Mesothelial cell of epicardium (in vitro differentiated cells): ENCODE measurements at regions not wholly inside any gene's neighbourhood (a gene's known extent, or its start where the extent isn't known, plus 50 kb on each side); places are given as distances from the start of the nearest gene placed in this dataset.
"Not testable (repeated sequence)": the region's sequence is repeated elsewhere in the genome, so short reads cannot be mapped to it uniquely, and the experiment has no call there.

Source experiments
- DNase-seq, 2 experiments: peaks; one replicate each; pipeline ENCODE4 v3.0.0; 2021; ENCODE audit warnings: low spot score in 2 of 2; ENCODE audit not compliant: unreplicated experiment in 2 of 2
- H3K27ac Mint-ChIP-seq: 2 replicates; pipeline ENCODE4 v1.8.0; 2021; ENCODE audit warnings: mixed read lengths
- H3K27me3 Mint-ChIP-seq: 2 replicates; pipeline ENCODE4 v1.8.0; 2021; ENCODE audit warnings: low read depth, mixed read lengths
- H3K36me3 Mint-ChIP-seq: 2 replicates; pipeline ENCODE4 v1.8.0; 2021; ENCODE audit warnings: mixed read lengths
- H3K4me1 Mint-ChIP-seq: 2 replicates; pipeline ENCODE4 v1.8.0; 2021; ENCODE audit warnings: mixed read lengths
- H3K4me3 Mint-ChIP-seq: 2 replicates; pipeline ENCODE4 v1.8.0; 2021; ENCODE audit warnings: mild to moderate bottlenecking, moderate library complexity, mixed read lengths
- H3K9me3 Mint-ChIP-seq: 2 replicates; pipeline ENCODE4 v1.8.0; 2021; ENCODE audit warnings: mixed read lengths
- CTCF ChIP-seq: fragments of 200-600 bp; sonication (generic); IDR thresholded peaks from one replicate; pipeline ENCODE4 v1.5.0; 2021; ENCODE audit warnings: antibody characterized with exemption; ENCODE audit not compliant: unreplicated experiment

- H3K27ac Mint-ChIP-seq: peak overlapping the region; percentile 73
These were observed 89.5 kb upstream of the MAP3K1 start for GRCh38 chr5:56725711-56726411.

GRCh38 chr5:56724857-56725256 is 90.5 kb upstream of the MAP3K1 start:
- not testable (repeated sequence) for H3K27ac Mint-ChIP-seq, H3K4me3 Mint-ChIP-seq, DNase-seq, H3K27me3 Mint-ChIP-seq, H3K36me3 Mint-ChIP-seq, H3K9me3 Mint-ChIP-seq, H3K4me1 Mint-ChIP-seq

More at GRCh38 chr5:56725711-56726411, 89.5 kb upstream of the MAP3K1 start:
- Mint-ChIP-seq H3K4me1 (peaks cover 10% of the 10 kb centered on the region), H3K4me3 (no peak overlapping the region), H3K9me3 (peaks cover 6% of the 10 kb centered on the region), H3K36me3 (peaks cover under 1% of the 10 kb centered on the region), H3K27me3 (no peaks in the 10 kb centered on the region)
- no peak for TF ChIP-seq CTCF
- no peak for DNase-seq

GRCh38 chr5:56722317-56722716 is 93.0 kb upstream of the MAP3K1 start:
- Mint-ChIP-seq H3K36me3 (no peaks in the 10 kb centered on the region), H3K4me1 (peaks cover 16% of the 10 kb centered on the region), H3K27ac (no peak overlapping the region), H3K4me3 (no peak overlapping the region), H3K27me3 (no peaks in the 10 kb centered on the region), H3K9me3 (peaks cover 6% of the 10 kb centered on the region)
- TF ChIP-seq CTCF: no peak
- no peak for DNase-seq

GRCh38 chr5:56717253-56717987 is 97.9 kb upstream of the MAP3K1 start:
- no peak for TF ChIP-seq CTCF
- H3K9me3 Mint-ChIP-seq: no peaks in the 10 kb centered on the region
- no peak overlapping the region for H3K4me3 Mint-ChIP-seq
- peak overlapping the region; percentile 87 for H3K27ac Mint-ChIP-seq
- no peaks in the 10 kb centered on the region for H3K36me3 Mint-ChIP-seq
- DNase-seq: no peak
- H3K27me3 Mint-ChIP-seq: no peaks in the 10 kb centered on the region
- peaks cover 34% of the 10 kb centered on the region for H3K4me1 Mint-ChIP-seq

- peaks cover 6% of the 10 kb centered on the region for H3K9me3 Mint-ChIP-seq
- H3K4me3 Mint-ChIP-seq: no peak overlapping the region
- DNase-seq: no peak
- peak overlapping the region; percentile 37 for H3K27ac Mint-ChIP-seq
- no peaks in the 10 kb centered on the region for H3K27me3 Mint-ChIP-seq
- H3K4me1 Mint-ChIP-seq: peaks cover 34% of the 10 kb centered on the region
- TF ChIP-seq CTCF: no peak
- H3K36me3 Mint-ChIP-seq: no peaks in the 10 kb centered on the region
These were observed 99.4 kb upstream of the MAP3K1 start for GRCh38 chr5:56715986-56716385.

GRCh38 chr5:56712895-56713591 is 102.3 kb upstream of the MAP3K1 start:
- no peak for TF ChIP-seq CTCF
- Mint-ChIP-seq H3K27me3 (no peaks in the 10 kb centered on the region), H3K9me3 (peaks cover 28% of the 10 kb centered on the region), H3K36me3 (peaks cover 2% of the 10 kb centered on the region), H3K4me3 (no peak overlapping the region), H3K27ac (no peak overlapping the region), H3K4me1 (peaks cover 34% of the 10 kb centered on the region)
- DNase-seq: no peak
